HL-60 (cell line): ENCODE measurements at regions not wholly inside any gene's neighbourhood (a gene's known extent, or its start where the extent isn't known, plus 50 kb on each side); places are given as distances from the start of the nearest gene placed in this dataset.

ENCODE experiments used
- DNase-seq, 2 experiments: peaks; one replicate each; pipeline ENCODE4 v3.0.0-alpha.2; 2010 to 2020; ENCODE audit warnings: low read depth in 1 of 2, low spot score in 1 of 2
- H3K27ac ChIP-seq: fragments of 250-450 bp; sonication (Bioruptor Pico); replicated peaks from 2 replicates; pipeline ENCODE4 v1.5.1; 2020; ENCODE audit warnings: mild to moderate bottlenecking, moderate library complexity
- H3K27me3 ChIP-seq: fragments of 250-450 bp; sonication (Bioruptor Pico); 2 replicates; pipeline ENCODE4 v1.5.1; 2021; ENCODE audit warnings: mild to moderate bottlenecking, moderate library complexity; ENCODE audit not compliant: insufficient read depth, poor library complexity, severe bottlenecking
- H3K4me3 ChIP-seq: replicated peaks from 2 replicates; pipeline ENCODE4 v1.5.1; 2011; ENCODE audit warnings: mild to moderate bottlenecking, control low read depth, low read length; ENCODE audit not compliant: insufficient read depth
- CTCF ChIP-seq: IDR thresholded peaks from one replicate; pipeline ENCODE4 v1.5.1; 2011; ENCODE audit warnings: low read length, control low read depth, inconsistent platforms; ENCODE audit not compliant: insufficient read depth
- GABPA ChIP-seq: IDR thresholded peaks from 2 replicates; pipeline ENCODE4 v1.6.1; 2012; ENCODE audit warnings: low read depth
- POLR2AphosphoS5 ChIP-seq: IDR thresholded peaks from 2 replicates; pipeline ENCODE4 v1.6.1; 2012; ENCODE audit warnings: low read depth
- SPI1 ChIP-seq: IDR thresholded peaks from 2 replicates; pipeline ENCODE4 v1.6.1; 2012; ENCODE audit warnings: low read depth, mild to moderate bottlenecking, borderline replicate concordance
- TF ChIP-seq, protein P1 (sequence below): IDR thresholded peaks from 2 replicates; pipeline ENCODE4 v1.6.1; 2012; ENCODE audit warnings: low read depth; ENCODE audit not compliant: insufficient replicate concordance

GRCh38 chr2:12348216-12348615, 368.5 kb upstream of the TRIB2 start:
- Histone ChIP-seq H3K27ac (no peak overlapping the region), H3K4me3 (no peak overlapping the region), H3K27me3 (no peaks in the 10 kb centered on the region)
- no peak for DNase-seq
- TF ChIP-seq, protein P1, sequence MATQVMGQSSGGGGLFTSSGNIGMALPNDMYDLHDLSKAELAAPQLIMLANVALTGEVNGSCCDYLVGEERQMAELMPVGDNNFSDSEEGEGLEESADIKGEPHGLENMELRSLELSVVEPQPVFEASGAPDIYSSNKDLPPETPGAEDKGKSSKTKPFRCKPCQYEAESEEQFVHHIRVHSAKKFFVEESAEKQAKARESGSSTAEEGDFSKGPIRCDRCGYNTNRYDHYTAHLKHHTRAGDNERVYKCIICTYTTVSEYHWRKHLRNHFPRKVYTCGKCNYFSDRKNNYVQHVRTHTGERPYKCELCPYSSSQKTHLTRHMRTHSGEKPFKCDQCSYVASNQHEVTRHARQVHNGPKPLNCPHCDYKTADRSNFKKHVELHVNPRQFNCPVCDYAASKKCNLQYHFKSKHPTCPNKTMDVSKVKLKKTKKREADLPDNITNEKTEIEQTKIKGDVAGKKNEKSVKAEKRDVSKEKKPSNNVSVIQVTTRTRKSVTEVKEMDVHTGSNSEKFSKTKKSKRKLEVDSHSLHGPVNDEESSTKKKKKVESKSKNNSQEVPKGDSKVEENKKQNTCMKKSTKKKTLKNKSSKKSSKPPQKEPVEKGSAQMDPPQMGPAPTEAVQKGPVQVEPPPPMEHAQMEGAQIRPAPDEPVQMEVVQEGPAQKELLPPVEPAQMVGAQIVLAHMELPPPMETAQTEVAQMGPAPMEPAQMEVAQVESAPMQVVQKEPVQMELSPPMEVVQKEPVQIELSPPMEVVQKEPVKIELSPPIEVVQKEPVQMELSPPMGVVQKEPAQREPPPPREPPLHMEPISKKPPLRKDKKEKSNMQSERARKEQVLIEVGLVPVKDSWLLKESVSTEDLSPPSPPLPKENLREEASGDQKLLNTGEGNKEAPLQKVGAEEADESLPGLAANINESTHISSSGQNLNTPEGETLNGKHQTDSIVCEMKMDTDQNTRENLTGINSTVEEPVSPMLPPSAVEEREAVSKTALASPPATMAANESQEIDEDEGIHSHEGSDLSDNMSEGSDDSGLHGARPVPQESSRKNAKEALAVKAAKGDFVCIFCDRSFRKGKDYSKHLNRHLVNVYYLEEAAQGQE, result no peak
- TF ChIP-seq SPI1, result no peak
- TF ChIP-seq GABPA, result no peak
- no peak for TF ChIP-seq CTCF
- no peak for TF ChIP-seq POLR2AphosphoS5

DNA sequence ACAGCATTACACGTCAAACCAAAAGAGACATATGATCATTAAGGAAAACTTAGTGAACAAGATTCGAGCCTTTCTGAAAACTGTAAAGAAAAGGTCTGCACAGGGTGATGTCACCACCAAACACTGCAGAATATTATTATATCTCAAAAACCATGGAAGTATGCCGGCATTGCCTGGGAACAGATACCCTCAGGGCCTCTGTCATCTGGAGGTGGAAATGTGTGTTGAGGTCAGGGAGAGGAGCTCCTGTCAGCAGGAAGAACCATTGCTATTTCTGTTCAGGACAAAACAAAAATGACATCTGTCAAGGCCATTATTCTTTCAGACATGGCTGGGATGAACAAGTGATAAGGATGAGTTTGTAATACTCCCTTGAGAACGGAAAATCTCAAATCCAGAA, 365.9 kb upstream of the TRIB2 start:
- Histone ChIP-seq H3K27me3 (no peaks in the 10 kb centered on the region), H3K4me3 (no peak overlapping the region), H3K27ac (no peak overlapping the region)
- TF ChIP-seq POLR2AphosphoS5, result no peak
- TF ChIP-seq CTCF, result no peak
- no peak for TF ChIP-seq SPI1
- TF ChIP-seq, protein P1, result no peak
- no peak for TF ChIP-seq GABPA
- DNase-seq, result no peak

GRCh38 chr2:12352889-12353288, 363.8 kb upstream of the TRIB2 start:
- TF ChIP-seq GABPA, result no peak
- TF ChIP-seq, protein P1, result no peak
- no peak for TF ChIP-seq SPI1
- no peak for TF ChIP-seq POLR2AphosphoS5
- TF ChIP-seq CTCF, result no peak
- Histone ChIP-seq H3K27me3 (no peaks in the 10 kb centered on the region), H3K4me3 (no peak overlapping the region), H3K27ac (no peak overlapping the region)
- no peak for DNase-seq
